ENCODE measurements at regions not wholly inside any gene's neighbourhood (a gene's known extent, or its start where the extent isn't known, plus 50 kb on each side); places are given as distances from the start of the nearest gene placed in this dataset.
A peak's percentile ranks its signal among the peaks of the same experiment; 100 is the strongest.
"Not testable (repeated sequence)": the region's sequence is repeated elsewhere in the genome, so short reads cannot be mapped to it uniquely, and the experiment has no call there.

DNA sequence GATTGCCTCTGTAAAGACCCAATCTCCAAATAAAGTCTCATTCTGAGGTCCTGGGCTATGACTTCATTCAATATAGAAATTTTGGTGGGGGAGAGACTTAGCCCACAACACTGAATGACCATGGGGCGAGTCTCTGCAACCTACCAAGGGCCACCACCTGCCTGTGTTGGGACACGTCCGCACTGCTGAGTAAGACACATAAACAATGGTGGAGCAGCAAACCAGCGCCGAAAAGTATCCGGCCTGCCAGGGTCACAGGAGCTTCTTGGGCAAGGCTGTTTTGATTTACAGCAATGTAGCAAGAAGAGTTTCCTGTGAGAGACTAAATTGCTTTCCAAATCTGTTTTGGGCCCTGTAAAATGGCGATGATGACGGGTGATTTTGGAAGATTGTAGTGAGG lies 122.3 kb downstream of the SHANK2 start:
- H3K9me3 Mint-ChIP-seq: no peaks in the 10 kb centered on the region
- Histone ChIP-seq H3K36me3 (no peaks in the 10 kb centered on the region), H3K27ac (no peak overlapping the region), H2AFZ (replicated peaks) (no peak overlapping the region), H3K9me3 (ENCODE audit: low read depth) (no peaks in the 10 kb centered on the region), H3K4me2 (no peak overlapping the region), H3K4me3 (no peak overlapping the region), H3K9ac (no peak overlapping the region), H4K20me1 (ENCODE audit: low read depth) (peaks cover 5% of the 10 kb centered on the region), H3F3A (ENCODE audit: low read depth) (peaks cover 20% of the 10 kb centered on the region), H3K27me3 (no peaks in the 10 kb centered on the region), H3K79me2 (ENCODE audit: low read depth) (no peaks in the 10 kb centered on the region), H3K4me1 (peaks cover 20% of the 10 kb centered on the region)
- DNase-seq (ENCODE audit: low spot score): no peak
- H3K27ac Mint-ChIP-seq: peak overlapping the region; percentile 33
- no peaks in the 10 kb centered on the region for H3K36me3 Mint-ChIP-seq
- peaks cover 23% of the 10 kb centered on the region for H3K4me1 Mint-ChIP-seq
- H3K27me3 Mint-ChIP-seq (ENCODE audit: insufficient read depth, low read depth): peaks cover 25% of the 10 kb centered on the region
- no peak for TF ChIP-seq EZH2phosphoT487 (IDR thresholded peaks at IDR 0.05)
- TF ChIP-seq EZH2 (IDR thresholded peaks at IDR 0.05): no peak
- no peak for TF ChIP-seq CTCF (IDR thresholded peaks at IDR 0.05)
- peak overlapping the region; percentile 30 for H3K4me3 Mint-ChIP-seq

GRCh38 chr11:71129624-71130023 lies 122.8 kb downstream of the SHANK2 start:
- Histone ChIP-seq H3K79me2 (ENCODE audit: low read depth) (no peaks in the 10 kb centered on the region), H2AFZ (replicated peaks) (no peak overlapping the region), H3K9ac (no peak overlapping the region), H3K9me3 (ENCODE audit: low read depth) (no peaks in the 10 kb centered on the region), H4K20me1 (ENCODE audit: low read depth) (peaks cover 5% of the 10 kb centered on the region), H3F3A (ENCODE audit: low read depth) (peaks cover 20% of the 10 kb centered on the region), H3K27ac (no peak overlapping the region), H3K4me3 (no peak overlapping the region), H3K27me3 (no peaks in the 10 kb centered on the region), H3K4me1 (peaks cover 20% of the 10 kb centered on the region), H3K4me2 (no peak overlapping the region), H3K36me3 (no peaks in the 10 kb centered on the region)
- peaks cover 23% of the 10 kb centered on the region for H3K4me1 Mint-ChIP-seq
- peaks cover 22% of the 10 kb centered on the region for H3K27me3 Mint-ChIP-seq (ENCODE audit: insufficient read depth, low read depth)
- H3K36me3 Mint-ChIP-seq: no peaks in the 10 kb centered on the region
- no peak overlapping the region for H3K27ac Mint-ChIP-seq
- DNase-seq (ENCODE audit: low spot score): no peak
- TF ChIP-seq CTCF (IDR thresholded peaks at IDR 0.05) (no peak), EZH2 (IDR thresholded peaks at IDR 0.05) (no peak), EZH2phosphoT487 (IDR thresholded peaks at IDR 0.05) (no peak)
- H3K4me3 Mint-ChIP-seq: no peak overlapping the region
- H3K9me3 Mint-ChIP-seq: no peaks in the 10 kb centered on the region

DNA sequence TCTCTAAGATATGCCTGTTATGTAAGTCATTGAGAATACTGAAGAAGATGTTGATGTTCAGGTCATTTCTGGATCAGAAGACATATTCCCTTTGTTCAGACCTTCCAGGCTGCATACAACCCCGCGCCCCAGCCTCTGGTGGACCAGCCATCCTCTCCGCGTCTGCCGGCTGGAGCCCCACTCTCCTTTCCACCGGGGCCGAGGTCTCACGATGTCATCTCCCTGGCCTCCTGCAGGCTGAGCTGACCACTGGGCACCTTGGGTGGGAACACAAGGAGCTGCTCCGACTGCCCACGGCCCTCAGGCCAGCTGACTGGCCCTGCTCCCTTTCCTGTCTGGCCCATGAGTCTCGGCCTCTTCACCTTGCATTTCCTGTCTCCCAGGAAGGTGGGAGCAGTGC lies 124.6 kb downstream of the SHANK2 start:
- H4K20me1 ChIP-seq (ENCODE audit: low read depth): peaks cover 5% of the 10 kb centered on the region
- no peaks in the 10 kb centered on the region for H3K27me3 ChIP-seq
- H3K36me3 ChIP-seq: no peaks in the 10 kb centered on the region
- H3F3A ChIP-seq (ENCODE audit: low read depth): peaks cover 20% of the 10 kb centered on the region
- TF ChIP-seq EZH2 (IDR thresholded peaks at IDR 0.05) (no peak), EZH2phosphoT487 (IDR thresholded peaks at IDR 0.05) (no peak), CTCF (IDR thresholded peaks at IDR 0.05) (no peak)
- H3K9ac ChIP-seq: no peak overlapping the region
- no peak overlapping the region for H3K27ac ChIP-seq
- no peak overlapping the region for H3K4me3 Mint-ChIP-seq
- H3K4me3 ChIP-seq: no peak overlapping the region
- H3K4me1 ChIP-seq: peaks cover 20% of the 10 kb centered on the region
- H2AFZ ChIP-seq (replicated peaks): no peak overlapping the region
- H3K4me2 ChIP-seq: no peak overlapping the region
- no peaks in the 10 kb centered on the region for H3K79me2 ChIP-seq (ENCODE audit: low read depth)
- no peaks in the 10 kb centered on the region for H3K36me3 Mint-ChIP-seq
- H3K27me3 Mint-ChIP-seq (ENCODE audit: insufficient read depth, low read depth): peaks cover 22% of the 10 kb centered on the region
- H3K9me3 Mint-ChIP-seq: no peaks in the 10 kb centered on the region
- no peaks in the 10 kb centered on the region for H3K9me3 ChIP-seq (ENCODE audit: low read depth)
- no peak overlapping the region for H3K27ac Mint-ChIP-seq
- peaks cover 23% of the 10 kb centered on the region for H3K4me1 Mint-ChIP-seq
- no peak for DNase-seq (ENCODE audit: low spot score)

- DNase-seq (ENCODE audit: low spot score); H3K36me3 Mint-ChIP-seq; H3K4me2 ChIP-seq; H2AFZ ChIP-seq (replicated peaks); H3K27ac ChIP-seq; H3K4me3 ChIP-seq; H3F3A ChIP-seq (ENCODE audit: low read depth); H3K9ac ChIP-seq; H3K4me1 ChIP-seq; H3K36me3 ChIP-seq; H3K27me3 ChIP-seq; H3K4me3 Mint-ChIP-seq; H3K27ac Mint-ChIP-seq; H3K9me3 ChIP-seq (ENCODE audit: low read depth); H3K79me2 ChIP-seq (ENCODE audit: low read depth); H4K20me1 ChIP-seq (ENCODE audit: low read depth); H3K9me3 Mint-ChIP-seq: not testable (repeated sequence)
- H3K27me3 Mint-ChIP-seq (ENCODE audit: insufficient read depth, low read depth): peaks cover 22% of the 10 kb centered on the region
- H3K4me1 Mint-ChIP-seq: peaks cover 11% of the 10 kb centered on the region
These were observed 126.0 kb downstream of the SHANK2 start for GRCh38 chr11:71126401-71126800.
